Karpas-422 (cell line): ENCODE measurements at regions not wholly inside any gene's neighbourhood (a gene's known extent, or its start where the extent isn't known, plus 50 kb on each side); places are given as distances from the start of the nearest gene placed in this dataset.

Source experiments
- DNase-seq: peaks from one replicate; pipeline ENCODE4 v3.0.0-alpha.2; 2015
- H2AFZ ChIP-seq: fragments of 200-600 bp; sonication (generic); 2 replicates; pipeline ENCODE4 v1.6.1; 2014; ENCODE audit warnings: antibody characterized with exemption, low read length, mixed read lengths
- H3K27ac ChIP-seq: fragments of 200-600 bp; sonication (generic); 2 replicates; pipeline ENCODE4 v1.5.1; 2014; ENCODE audit warnings: mild to moderate bottlenecking, low read length, moderate library complexity
- H3K27me3 ChIP-seq: fragments of 200-600 bp; sonication (generic); 2 replicates; pipeline ENCODE4 v1.6.1; 2014; ENCODE audit warnings: low read length, mixed read lengths
- H3K36me3 ChIP-seq: fragments of 200-600 bp; sonication (generic); 2 replicates; pipeline ENCODE4 v1.6.1; 2014; ENCODE audit warnings: low read length, mixed read lengths; ENCODE audit not compliant: insufficient read depth
- H3K4me1 ChIP-seq: fragments of 200-600 bp; sonication (generic); 2 replicates; pipeline ENCODE4 v1.6.1; 2014; ENCODE audit warnings: mild to moderate bottlenecking, low read length, mixed read lengths
- H3K4me2 ChIP-seq: fragments of 200-600 bp; sonication (generic); 2 replicates; pipeline ENCODE4 v1.6.1; 2014; ENCODE audit warnings: low read length, low read depth, mild to moderate bottlenecking; ENCODE audit not compliant: poor library complexity, severe bottlenecking
- H3K4me3 ChIP-seq: fragments of 200-600 bp; sonication (generic); 2 replicates; pipeline ENCODE4 v1.5.1; 2014; ENCODE audit warnings: mild to moderate bottlenecking, antibody characterized with exemption, low read length, mixed read lengths
- H3K79me2 ChIP-seq: fragments of 200-600 bp; sonication (generic); 2 replicates; pipeline ENCODE4 v1.6.1; 2014; ENCODE audit warnings: mild to moderate bottlenecking, low read length, mixed read lengths
- H3K9ac ChIP-seq: fragments of 200-600 bp; sonication (generic); 2 replicates; pipeline ENCODE4 v1.6.0; 2014; ENCODE audit warnings: low read length
- H3K9me2 ChIP-seq: fragments of 200-600 bp; sonication (generic), shearing (Covaris generic); replicated peaks from 2 replicates; pipeline ENCODE4 v1.6.0; 2014; ENCODE audit warnings: mild to moderate bottlenecking, low read length, moderate library complexity; ENCODE audit not compliant: insufficient read depth
- H3K9me3 ChIP-seq: fragments of 300-700, 200-600 bp; sonication (generic); 2 replicates; pipeline ENCODE4 v1.6.1; 2014; ENCODE audit warnings: low read length, mixed read lengths
- H4K20me1 ChIP-seq: fragments of 200-600 bp; sonication (generic); 2 replicates; pipeline ENCODE4 v1.6.1; 2014; ENCODE audit warnings: mild to moderate bottlenecking, antibody characterized with exemption, low read length, low read depth; ENCODE audit not compliant: insufficient read depth

GRCh38 chr18:44265437-44265836 lies 415.3 kb upstream of the SETBP1 start:
- DNase-seq = no peak
- Histone ChIP-seq H3K4me1 (no peaks in the 10 kb centered on the region), H3K27ac (no peak overlapping the region), H3K4me3 (no peak overlapping the region), H3K36me3 (no peaks in the 10 kb centered on the region), H3K9me2 (no peaks in the 10 kb centered on the region), H3K4me2 (no peak overlapping the region), H2AFZ (no peak overlapping the region), H3K79me2 (no peaks in the 10 kb centered on the region), H3K9ac (no peak overlapping the region), H4K20me1 (no peaks in the 10 kb centered on the region), H3K9me3 (no peaks in the 10 kb centered on the region; the same call in 1 of the 2 replicates), H3K27me3 (no peaks in the 10 kb centered on the region)

GRCh38 chr18:44273298-44273697 lies 407.4 kb upstream of the SETBP1 start:
- Histone ChIP-seq H3K9me3 (0 out of 2 replicates have a peak, but pooled peaks cover 2% of the 10 kb centered on the region), H3K27me3 (no peaks in the 10 kb centered on the region), H3K4me1 (no peaks in the 10 kb centered on the region), H3K79me2 (no peaks in the 10 kb centered on the region), H3K4me2 (no peak overlapping the region), H3K4me3 (no peak overlapping the region), H3K27ac (no peak overlapping the region), H3K9ac (no peak overlapping the region), H3K36me3 (no peaks in the 10 kb centered on the region), H2AFZ (no peak overlapping the region), H3K9me2 (no peaks in the 10 kb centered on the region), H4K20me1 (no peaks in the 10 kb centered on the region)
- DNase-seq = no peak

- Histone ChIP-seq H4K20me1 (no peaks in the 10 kb centered on the region), H3K79me2 (no peaks in the 10 kb centered on the region), H2AFZ (no peak overlapping the region), H3K4me3 (no peak overlapping the region), H3K27ac (no peak overlapping the region), H3K4me1 (no peaks in the 10 kb centered on the region), H3K9me2 (no peaks in the 10 kb centered on the region), H3K36me3 (no peaks in the 10 kb centered on the region), H3K9me3 (no peaks in the 10 kb centered on the region), H3K4me2 (no peak overlapping the region), H3K27me3 (no peaks in the 10 kb centered on the region), H3K9ac (no peak overlapping the region)
- no peak for DNase-seq
Observed at GRCh38 chr18:44280479-44280878, 400.2 kb upstream of the SETBP1 start.

- H3K4me1 ChIP-seq = no peaks in the 10 kb centered on the region
- H2AFZ ChIP-seq = no peak overlapping the region
- no peak for DNase-seq
- H3K4me2 ChIP-seq = no peak overlapping the region
- no peak overlapping the region for H3K9ac ChIP-seq
- H3K4me3 ChIP-seq = no peak overlapping the region
- H4K20me1 ChIP-seq = no peaks in the 10 kb centered on the region
- H3K9me3 ChIP-seq = no peaks in the 10 kb centered on the region
- H3K36me3 ChIP-seq = no peaks in the 10 kb centered on the region
- no peaks in the 10 kb centered on the region for H3K79me2 ChIP-seq
- no peaks in the 10 kb centered on the region; the same call in 1 of the 2 replicates for H3K9me2 ChIP-seq
- H3K27ac ChIP-seq = no peak overlapping the region
- no peaks in the 10 kb centered on the region for H3K27me3 ChIP-seq
Observed at GRCh38 chr18:44286049-44286448, 394.6 kb upstream of the SETBP1 start.

- H3K27me3 ChIP-seq = no peaks in the 10 kb centered on the region
- H3K9ac ChIP-seq = no peak overlapping the region
- no peaks in the 10 kb centered on the region for H3K9me3 ChIP-seq
- DNase-seq = no peak
- no peaks in the 10 kb centered on the region for H3K79me2 ChIP-seq
- no peaks in the 10 kb centered on the region for H4K20me1 ChIP-seq
- H3K27ac ChIP-seq = no peak overlapping the region
- no peak overlapping the region for H3K4me3 ChIP-seq
- H3K9me2 ChIP-seq = no peaks in the 10 kb centered on the region; the same call in 1 of the 2 replicates
- no peak overlapping the region for H3K4me2 ChIP-seq
- no peaks in the 10 kb centered on the region for H3K4me1 ChIP-seq
- H3K36me3 ChIP-seq = no peaks in the 10 kb centered on the region
- H2AFZ ChIP-seq = no peak overlapping the region
Observed at GRCh38 chr18:44290366-44290977, 390.2 kb upstream of the SETBP1 start.

- Histone ChIP-seq H3K36me3 (no peaks in the 10 kb centered on the region), H3K27ac (no peak overlapping the region), H3K4me3 (no peak overlapping the region), H3K79me2 (no peaks in the 10 kb centered on the region), H2AFZ (no peak overlapping the region), H3K27me3 (no peaks in the 10 kb centered on the region), H4K20me1 (no peaks in the 10 kb centered on the region), H3K9me2 (no peaks in the 10 kb centered on the region), H3K9me3 (peaks cover 2% of the 10 kb centered on the region; the same call in 1 of the 2 replicates), H3K4me1 (no peaks in the 10 kb centered on the region), H3K4me2 (no peak overlapping the region), H3K9ac (no peak overlapping the region)
- no peak for DNase-seq
Observed at GRCh38 chr18:44298566-44298965, 382.1 kb upstream of the SETBP1 start.

- no peaks in the 10 kb centered on the region for H3K27me3 ChIP-seq
- H3K79me2 ChIP-seq = no peaks in the 10 kb centered on the region
- DNase-seq = no peak
- H4K20me1 ChIP-seq = no peaks in the 10 kb centered on the region
- H3K27ac ChIP-seq = no peak overlapping the region
- H3K4me2 ChIP-seq = no peak overlapping the region
- no peak overlapping the region for H2AFZ ChIP-seq
- H3K4me3 ChIP-seq = no peak overlapping the region
- H3K4me1 ChIP-seq = no peaks in the 10 kb centered on the region
- no peaks in the 10 kb centered on the region for H3K9me2 ChIP-seq
- H3K9me3 ChIP-seq = no peaks in the 10 kb centered on the region
- no peak overlapping the region for H3K9ac ChIP-seq
- no peaks in the 10 kb centered on the region for H3K36me3 ChIP-seq
Observed at GRCh38 chr18:44309185-44309584, 371.5 kb upstream of the SETBP1 start.

- no peak overlapping the region for H3K4me3 ChIP-seq
- H3K9me2 ChIP-seq = no peaks in the 10 kb centered on the region
- no peak overlapping the region for H3K27ac ChIP-seq
Observed at GRCh38 chr18:44320619-44321460, 359.8 kb upstream of the SETBP1 start.

More at GRCh38 chr18:44320619-44321460, 359.8 kb upstream of the SETBP1 start:
- no peaks in the 10 kb centered on the region for H4K20me1 ChIP-seq
- no peak overlapping the region for H2AFZ ChIP-seq
- no peaks in the 10 kb centered on the region for H3K9me3 ChIP-seq
- H3K79me2 ChIP-seq = no peaks in the 10 kb centered on the region
- H3K36me3 ChIP-seq = no peaks in the 10 kb centered on the region
- H3K4me1 ChIP-seq = no peaks in the 10 kb centered on the region
- DNase-seq = no peak
- no peaks in the 10 kb centered on the region for H3K27me3 ChIP-seq
- H3K4me2 ChIP-seq = no peak overlapping the region
- H3K9ac ChIP-seq = no peak overlapping the region
